H1 (cell line): ENCODE measurements at regions not wholly inside any gene's neighbourhood (a gene's known extent, or its start where the extent isn't known, plus 50 kb on each side); places are given as distances from the start of the nearest gene placed in this dataset.

ENCODE experiments used
- ATF3 ChIP-seq: IDR thresholded peaks from 2 replicates; pipeline ENCODE4 v1.6.1; 2011; ENCODE audit warnings: low read depth, mild to moderate bottlenecking, low read length; ENCODE audit not compliant: insufficient read depth
- CBX5 ChIP-seq: fragments of 300-800, 300-1000 bp; sonication (generic); IDR thresholded peaks from 2 replicates; pipeline ENCODE4 v1.7.1; 2016; ENCODE audit warnings: antibody characterized with exemption, low read length, low read depth
- CHD7 ChIP-seq: fragments of 300-600 bp; sonication (generic); IDR thresholded peaks from 2 replicates; pipeline ENCODE4 v1.7.1; 2012; ENCODE audit warnings: low read length, moderate library complexity, mild to moderate bottlenecking, inconsistent platforms; ENCODE audit not compliant: insufficient replicate concordance
- FOSL1 ChIP-seq: IDR thresholded peaks from 2 replicates; pipeline ENCODE4 v1.6.1; 2011; ENCODE audit warnings: mild to moderate bottlenecking, low read depth, low read length, moderate library complexity; ENCODE audit not compliant: insufficient read depth
- GTF2F1 ChIP-seq: IDR thresholded peaks from 2 replicates; pipeline ENCODE4 v1.6.1; 2012; ENCODE audit warnings: low read depth, low read length, improper control_type of control experiment, borderline replicate concordance
- PHF8 ChIP-seq: fragments of 200-600 bp; sonication (generic); conservative IDR thresholded peaks from 2 replicates; pipeline ENCODE4 v1.7.1; 2012; ENCODE audit warnings: low read depth, mild to moderate bottlenecking, inconsistent platforms, low read length, moderate library complexity
- POLR2A ChIP-seq, 2 experiments: IDR thresholded peaks; 1 replicate in 1 of 2; 2 replicates in 1 of 2; pipeline ENCODE4 v1.6.1; 2011; ENCODE audit warnings: low read depth in 2 of 2, low read length in 2 of 2, mild to moderate bottlenecking in 2 of 2; ENCODE audit errors: control extremely low read depth in 1 of 2
- SIRT6 ChIP-seq: IDR thresholded peaks from one replicate; pipeline ENCODE4 v1.7.1; 2012; ENCODE audit warnings: low read length, inconsistent platforms
- SP1 ChIP-seq: IDR thresholded peaks from 2 replicates; pipeline ENCODE4 v1.6.1; 2011; ENCODE audit warnings: low read depth, low read length

GRCh38 chr1:73766786-73767348, 431.1 kb downstream of the LRRIQ3 start (continued):
- TF ChIP-seq CHD7 = no peak
- no peak for TF ChIP-seq SIRT6
- TF ChIP-seq PHF8 = no peak
- TF ChIP-seq ATF3 = no peak
- no peak for TF ChIP-seq GTF2F1
- TF ChIP-seq CBX5 = no peak
- TF ChIP-seq POLR2A (IDR thresholded peaks at IDR 0.05; ENCODE audit: control extremely low read depth in 1 of 2, low read depth in 2 of 2, low read length in 2 of 2) = no peak
- TF ChIP-seq FOSL1 = no peak
- no peak for TF ChIP-seq SP1
